GM06990 (cell line): ENCODE measurements at regions not wholly inside any gene's neighbourhood (a gene's known extent, or its start where the extent isn't known, plus 50 kb on each side); places are given as distances from the start of the nearest gene placed in this dataset.

Source experiments
- DNase-seq: peaks from one replicate; pipeline ENCODE4 v3.0.0-alpha.2; 2011; ENCODE audit not compliant: insufficient read length; ENCODE audit errors: extremely low read depth
- H3K27me3 ChIP-seq: replicated peaks from 2 replicates; pipeline ENCODE4 v1.6.0; 2011; ENCODE audit warnings: low read length; ENCODE audit not compliant: control insufficient read depth, insufficient read depth
- H3K36me3 ChIP-seq: 2 replicates; pipeline ENCODE4 v1.5.1; 2011; ENCODE audit warnings: low read length; ENCODE audit not compliant: control insufficient read depth, insufficient read depth
- H3K4me3 ChIP-seq: replicated peaks from 2 replicates; pipeline ENCODE4 v1.5.1; 2011; ENCODE audit warnings: low read depth, mild to moderate bottlenecking, control low read depth, low read length
- TF ChIP-seq, protein P1 (sequence below): IDR thresholded peaks from 2 replicates; pipeline ENCODE4 v1.5.1; 2011; ENCODE audit warnings: low read length, control low read depth, mild to moderate bottlenecking, inconsistent platforms; ENCODE audit not compliant: insufficient read depth, poor library complexity, severe bottlenecking

- DNase-seq = no peak
- Histone ChIP-seq H3K36me3 (no peaks in the 10 kb centered on the region), H3K4me3 (no peak overlapping the region), H3K27me3 (no peaks in the 10 kb centered on the region; the same call in none of the 2 replicates)
- TF ChIP-seq, protein P1, sequence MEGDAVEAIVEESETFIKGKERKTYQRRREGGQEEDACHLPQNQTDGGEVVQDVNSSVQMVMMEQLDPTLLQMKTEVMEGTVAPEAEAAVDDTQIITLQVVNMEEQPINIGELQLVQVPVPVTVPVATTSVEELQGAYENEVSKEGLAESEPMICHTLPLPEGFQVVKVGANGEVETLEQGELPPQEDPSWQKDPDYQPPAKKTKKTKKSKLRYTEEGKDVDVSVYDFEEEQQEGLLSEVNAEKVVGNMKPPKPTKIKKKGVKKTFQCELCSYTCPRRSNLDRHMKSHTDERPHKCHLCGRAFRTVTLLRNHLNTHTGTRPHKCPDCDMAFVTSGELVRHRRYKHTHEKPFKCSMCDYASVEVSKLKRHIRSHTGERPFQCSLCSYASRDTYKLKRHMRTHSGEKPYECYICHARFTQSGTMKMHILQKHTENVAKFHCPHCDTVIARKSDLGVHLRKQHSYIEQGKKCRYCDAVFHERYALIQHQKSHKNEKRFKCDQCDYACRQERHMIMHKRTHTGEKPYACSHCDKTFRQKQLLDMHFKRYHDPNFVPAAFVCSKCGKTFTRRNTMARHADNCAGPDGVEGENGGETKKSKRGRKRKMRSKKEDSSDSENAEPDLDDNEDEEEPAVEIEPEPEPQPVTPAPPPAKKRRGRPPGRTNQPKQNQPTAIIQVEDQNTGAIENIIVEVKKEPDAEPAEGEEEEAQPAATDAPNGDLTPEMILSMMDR = peak; percentile 30
Observed at GRCh38 chr1:37085393-37085792, 51.1 kb upstream of the GRIK3 start.

DNA sequence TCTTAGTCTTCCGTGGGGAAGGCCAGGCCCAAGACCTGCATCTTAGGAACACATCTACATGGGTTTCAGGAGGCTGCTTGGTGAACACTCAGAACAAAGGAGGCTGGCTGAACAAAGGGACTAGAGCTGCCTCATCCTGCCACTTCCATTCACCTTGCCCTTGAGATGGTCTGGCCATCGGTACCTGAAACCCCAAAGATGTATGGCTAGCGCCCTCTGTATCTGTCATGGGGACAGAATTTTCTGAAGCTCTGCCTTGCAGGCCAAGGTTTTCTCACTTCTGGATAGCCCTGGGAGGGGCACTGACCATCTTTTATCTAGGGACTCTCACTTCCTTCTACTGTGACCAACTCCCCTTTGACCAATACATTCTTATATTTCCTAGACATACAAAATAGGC, 55.4 kb upstream of the GRIK3 start:
- TF ChIP-seq, protein P1 = no peak
- Histone ChIP-seq H3K27me3 (no peaks in the 10 kb centered on the region; the same call in none of the 2 replicates), H3K36me3 (no peaks in the 10 kb centered on the region), H3K4me3 (no peak overlapping the region)
- no peak for DNase-seq

GRCh38 chr1:37090671-37091070, 56.4 kb upstream of the GRIK3 start:
- no peak for DNase-seq
- TF ChIP-seq, protein P1 = no peak
- H3K27me3 ChIP-seq = no peaks in the 10 kb centered on the region; the same call in 1 of the 2 replicates
- no peak overlapping the region for H3K4me3 ChIP-seq
- H3K36me3 ChIP-seq = no peaks in the 10 kb centered on the region

- DNase-seq = no peak
- no peaks in the 10 kb centered on the region for H3K36me3 ChIP-seq
- no peaks in the 10 kb centered on the region; the same call in 1 of the 2 replicates for H3K27me3 ChIP-seq
- TF ChIP-seq, protein P1 = no peak
- no peak overlapping the region for H3K4me3 ChIP-seq
Observed at GRCh38 chr1:37092937-37093336, 58.6 kb upstream of the GRIK3 start.

DNA sequence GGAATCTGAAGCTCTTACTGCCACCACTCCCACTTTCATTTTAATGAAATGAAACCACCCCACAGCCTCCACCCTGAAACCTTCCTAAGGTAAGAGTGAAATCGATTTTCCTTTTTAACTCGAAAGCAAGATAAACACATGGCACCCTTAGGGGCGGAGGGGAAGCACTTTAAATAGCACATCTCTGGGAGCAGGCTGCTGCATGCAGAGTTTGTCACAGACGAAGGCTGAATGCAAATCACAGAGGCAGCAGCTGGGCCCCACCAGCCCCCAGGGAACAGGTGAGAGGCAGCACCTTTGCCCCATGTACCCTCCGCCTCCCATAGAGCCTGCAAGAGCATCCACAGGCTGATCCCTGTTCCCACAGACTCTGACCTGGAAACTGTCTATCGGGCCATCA, 60.0 kb upstream of the GRIK3 start:
- Histone ChIP-seq H3K36me3 (no peaks in the 10 kb centered on the region), H3K4me3 (no peak overlapping the region), H3K27me3 (no peaks in the 10 kb centered on the region; the same call in 1 of the 2 replicates)
- DNase-seq = no peak
- TF ChIP-seq, protein P1 = no peak

GRCh38 chr1:37096523-37096922, 62.2 kb upstream of the GRIK3 start:
- no peak overlapping the region for H3K4me3 ChIP-seq
- no peak for DNase-seq
- TF ChIP-seq, protein P1 = peak; percentile 51
- H3K36me3 ChIP-seq = no peaks in the 10 kb centered on the region
- no peaks in the 10 kb centered on the region for H3K27me3 ChIP-seq
